IPS-18c (cell line): ENCODE measurements at regions not wholly inside any gene's neighbourhood (a gene's known extent, or its start where the extent isn't known, plus 50 kb on each side); places are given as distances from the start of the nearest gene placed in this dataset.
"Not testable (repeated sequence)": the region's sequence is repeated elsewhere in the genome, so short reads cannot be mapped to it uniquely, and the experiment has no call there.

ENCODE experiments used
- H3K4me3 ChIP-seq: 2 replicates; pipeline ENCODE4 v1.7.0; 2013; ENCODE audit warnings: low read depth, mild to moderate bottlenecking, low read length, moderate library complexity; ENCODE audit not compliant: insufficient read depth
- H3K9me3 ChIP-seq: one replicate; pipeline ENCODE4 v1.6.1; 2013; ENCODE audit warnings: mild to moderate bottlenecking, low read length, moderate library complexity; ENCODE audit not compliant: control insufficient read depth, insufficient read depth

GRCh38 chr5:176741561-176742211, 68.7 kb upstream of the UNC5A start:
- H3K4me3 ChIP-seq, result no peak overlapping the region
- H3K9me3 ChIP-seq, result no peaks in the 10 kb centered on the region

- H3K4me3 ChIP-seq, result no peak overlapping the region; the same call in 1 of the 2 replicates
- H3K9me3 ChIP-seq, result no peaks in the 10 kb centered on the region
Observed at GRCh38 chr5:176742246-176743105, 67.9 kb upstream of the UNC5A start.

DNA sequence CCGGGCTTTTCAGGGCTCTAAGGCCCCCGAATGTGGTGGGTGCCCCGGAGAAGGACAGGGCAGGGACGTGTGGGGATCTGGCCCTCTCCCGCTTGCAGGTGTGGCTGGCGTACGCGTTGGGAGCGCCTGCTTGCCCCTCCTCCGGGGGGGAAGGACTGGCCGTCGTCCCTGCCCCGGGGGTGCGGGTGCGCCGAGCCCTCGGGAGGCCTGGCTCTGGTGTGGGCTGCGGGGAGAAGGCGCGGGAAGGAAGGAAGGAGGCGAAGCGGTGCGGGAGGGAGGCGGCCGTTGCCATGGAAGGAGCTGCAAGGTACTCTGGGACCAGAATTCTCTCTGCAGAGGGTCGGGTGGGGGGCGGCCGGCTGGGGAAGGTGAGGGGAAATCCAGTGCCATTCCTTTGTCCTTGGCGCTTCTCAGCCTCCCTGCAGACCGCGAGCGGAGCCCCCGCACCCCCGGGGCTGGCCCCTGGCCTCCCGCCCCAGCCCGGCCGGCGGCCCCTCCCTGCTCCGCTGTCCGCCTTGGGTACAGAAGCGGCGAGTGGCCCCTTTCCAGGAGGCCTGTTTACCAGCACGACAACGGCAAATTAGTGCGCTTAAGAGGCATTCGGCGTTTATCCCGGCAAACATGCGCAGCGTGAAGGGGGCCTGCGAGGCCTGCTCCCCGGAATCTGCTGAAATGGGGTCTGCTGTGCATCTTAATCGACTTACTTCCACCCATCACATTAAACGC, 67.1 kb upstream of the UNC5A start:
- Histone ChIP-seq H3K4me3 (peak overlapping the region; percentile 51), H3K9me3 (no peaks in the 10 kb centered on the region)

- Histone ChIP-seq H3K4me3 (peak overlapping the region; percentile 51; the same call in 1 of the 2 replicates), H3K9me3 (no peaks in the 10 kb centered on the region)
Observed at GRCh38 chr5:176743868-176744583, 66.3 kb upstream of the UNC5A start.

DNA sequence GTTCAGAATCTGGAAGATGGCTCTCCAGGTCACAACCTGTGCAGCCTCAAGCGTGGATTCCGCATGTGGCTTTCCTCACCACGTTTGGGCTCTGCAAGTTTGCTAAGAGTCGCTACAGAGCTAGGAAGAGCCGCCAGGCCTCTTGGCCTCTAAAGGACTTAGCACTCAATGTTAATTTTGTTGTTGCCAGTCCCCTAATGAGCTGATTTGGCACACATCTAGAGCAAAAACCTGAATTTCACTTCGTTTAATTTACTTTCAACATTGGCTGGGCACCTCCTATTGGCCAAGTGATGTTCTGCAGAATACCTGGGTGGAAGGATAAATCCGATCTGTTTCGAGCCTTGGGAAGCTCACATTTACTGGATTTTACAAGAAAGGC, 65.8 kb upstream of the UNC5A start:
- no peaks in the 10 kb centered on the region for H3K9me3 ChIP-seq
- H3K4me3 ChIP-seq, result no peak overlapping the region

- no peak overlapping the region for H3K4me3 ChIP-seq
- H3K9me3 ChIP-seq, result no peaks in the 10 kb centered on the region
Observed at GRCh38 chr5:176747670-176748072, 62.7 kb upstream of the UNC5A start.

- Histone ChIP-seq H3K9me3 (no peaks in the 10 kb centered on the region), H3K4me3 (no peak overlapping the region)
Observed at GRCh38 chr5:176748073-176748966, 62.0 kb upstream of the UNC5A start.

DNA sequence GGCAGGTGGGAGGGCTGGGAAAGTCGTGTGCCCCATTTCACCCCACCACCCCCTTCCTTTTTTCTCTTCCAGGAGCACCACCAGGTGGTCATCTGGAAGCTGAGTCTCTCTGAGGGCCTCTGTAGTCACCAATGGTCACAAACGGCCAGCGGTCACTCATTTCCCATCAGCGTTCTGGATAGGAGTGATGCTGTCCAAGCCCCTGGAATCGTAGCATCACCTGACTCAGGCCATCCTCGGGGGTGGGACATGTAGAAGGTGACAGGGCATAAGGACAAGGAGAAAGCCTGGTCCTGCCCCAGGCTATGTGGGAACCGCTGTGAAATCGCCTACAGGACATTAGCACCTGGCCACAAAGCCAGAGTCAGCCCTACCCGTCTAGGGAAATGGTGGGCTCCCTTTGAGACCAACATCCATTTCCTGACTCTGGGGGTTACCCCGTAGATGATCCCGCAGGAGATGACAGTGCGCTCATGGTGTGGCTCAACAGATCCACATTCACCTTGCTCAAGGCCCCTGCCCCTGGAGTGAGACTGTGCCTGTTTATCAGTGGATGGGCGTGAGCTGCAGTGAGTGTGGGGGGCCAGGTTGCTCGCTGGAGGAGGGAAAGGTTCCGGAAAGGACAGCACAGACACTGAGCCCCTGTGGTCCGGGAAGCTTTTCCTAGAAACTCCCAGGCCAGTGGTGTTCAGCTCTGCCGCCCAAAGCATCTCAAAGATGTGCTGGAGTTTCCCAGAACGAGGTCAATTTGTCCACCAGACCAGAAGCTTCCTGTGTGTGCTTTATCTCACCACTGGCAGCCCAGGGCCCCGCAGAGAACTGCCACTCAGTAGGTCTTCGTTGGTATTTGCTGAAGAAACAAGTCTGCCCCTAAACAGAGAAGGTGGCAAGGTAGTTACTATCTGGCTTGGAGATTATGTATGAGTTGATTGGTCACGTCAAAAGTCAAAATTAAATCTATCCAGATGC, 61.1 kb upstream of the UNC5A start:
- no peaks in the 10 kb centered on the region for H3K9me3 ChIP-seq

GRCh38 chr5:176750144-176750543, 60.2 kb upstream of the UNC5A start:
- Histone ChIP-seq H3K4me3 (no peak overlapping the region), H3K9me3 (no peaks in the 10 kb centered on the region)

More for the DNA sequence above, 61.1 kb upstream of the UNC5A start:
- H3K4me3 ChIP-seq, result no peak overlapping the region

- Histone ChIP-seq H3K9me3 (no peaks in the 10 kb centered on the region), H3K4me3 (no peak overlapping the region)
Observed at GRCh38 chr5:176754376-176754973, 55.9 kb upstream of the UNC5A start.

GRCh38 chr5:176755593-176755992, 54.8 kb upstream of the UNC5A start:
- H3K4me3 ChIP-seq, H3K9me3 ChIP-seq: not testable (repeated sequence)

- not testable (repeated sequence) for H3K4me3 ChIP-seq, H3K9me3 ChIP-seq
Observed at GRCh38 chr5:176757569-176757968, 52.8 kb upstream of the UNC5A start.
